Spinal cord (tissue), 9 donors: ENCODE measurements at regions not wholly inside any gene's neighbourhood (a gene's known extent, or its start where the extent isn't known, plus 50 kb on each side); places are given as distances from the start of the nearest gene placed in this dataset.
"Not testable (repeated sequence)": the region's sequence is repeated elsewhere in the genome, so short reads cannot be mapped to it uniquely, and the experiment has no call there.

Source experiments
- DNase-seq, 6 donors: peaks; one replicate each; pipeline versions ENCODE4 v3.0.0 to v3.0.0-alpha.2; 2013 to 2015; ENCODE audit warnings: low spot score in 6 of 6, low read depth in 4 of 6
- H3K27ac ChIP-seq: one replicate; pipeline ENCODE4 v1.5.1; 2013; ENCODE audit warnings: low read depth, low read length, control low read depth
- H3K27me3 ChIP-seq: one replicate; pipeline ENCODE4 v1.6.1; 2013; ENCODE audit warnings: low read length; ENCODE audit not compliant: control insufficient read depth, insufficient read depth
- H3K36me3 ChIP-seq: one replicate; pipeline ENCODE4 v1.6.1; 2013; ENCODE audit warnings: low read length; ENCODE audit not compliant: control insufficient read depth, insufficient read depth
- H3K4me1 ChIP-seq: one replicate; pipeline ENCODE4 v1.6.1; 2013; ENCODE audit warnings: low read length; ENCODE audit not compliant: control insufficient read depth, insufficient read depth
- H3K4me3 ChIP-seq: one replicate; pipeline ENCODE4 v1.5.1; 2013; ENCODE audit warnings: low read depth, low read length, control low read depth
- H3K9me3 ChIP-seq: one replicate; pipeline ENCODE4 v1.6.1; 2013; ENCODE audit warnings: low read length; ENCODE audit not compliant: control insufficient read depth, insufficient read depth
- WGBS: methylation state at CpG from one replicate; pipeline ENCODE4 v1.1.5; 2013; ENCODE audit warnings: missing lambda C conversion rate; ENCODE audit not compliant: insufficient coverage; 5-methylcytosine and 5-hydroxymethylcytosine counted together
- donor health status: healthy.

- Histone ChIP-seq H3K9me3 (no peaks in the 10 kb centered on the region), H3K36me3 (no peaks in the 10 kb centered on the region), H3K4me1 (no peaks in the 10 kb centered on the region), H3K4me3 (no peak overlapping the region), H3K27ac (no peak overlapping the region), H3K27me3 (no peaks in the 10 kb centered on the region)
- no CpG with 5 or more reads among the region's 3 CpGs for WGBS
- DNase-seq, result no peak
These were observed 364.9 kb downstream of the FAT3 start for GRCh38 chr11:92589512-92589911.

- WGBS, result no CpG with 5 or more reads among the region's 2 CpGs
These were observed 366.9 kb downstream of the FAT3 start for GRCh38 chr11:92591521-92591920.

GRCh38 chr11:92594251-92594650, 369.6 kb downstream of the FAT3 start:
- DNase-seq, result no peak
- Histone ChIP-seq H3K27me3 (no peaks in the 10 kb centered on the region), H3K9me3 (no peaks in the 10 kb centered on the region), H3K4me3 (no peak overlapping the region), H3K4me1 (no peaks in the 10 kb centered on the region), H3K27ac (no peak overlapping the region), H3K36me3 (no peaks in the 10 kb centered on the region)

More at GRCh38 chr11:92591521-92591920, 366.9 kb downstream of the FAT3 start:
- Histone ChIP-seq H3K4me3 (no peak overlapping the region), H3K9me3 (no peaks in the 10 kb centered on the region), H3K4me1 (no peaks in the 10 kb centered on the region), H3K27ac (no peak overlapping the region), H3K36me3 (no peaks in the 10 kb centered on the region), H3K27me3 (no peaks in the 10 kb centered on the region)
- DNase-seq, result no peak

- no peaks in the 10 kb centered on the region for H3K27me3 ChIP-seq
- no peaks in the 10 kb centered on the region for H3K9me3 ChIP-seq
- H3K36me3 ChIP-seq, result no peaks in the 10 kb centered on the region
- DNase-seq, result peak in 2 of 6 donors; percentile 49 to 59
- no CpG with 5 or more reads among the region's 1 CpG for whole genome bisulfite sequencing
- H3K4me3 ChIP-seq, result no peak overlapping the region
- no peaks in the 10 kb centered on the region for H3K4me1 ChIP-seq
- no peak overlapping the region for H3K27ac ChIP-seq
These were observed 370.4 kb downstream of the FAT3 start for GRCh38 chr11:92595052-92595451.

GRCh38 chr11:92596596-92597317, 372.1 kb downstream of the FAT3 start:
- Histone ChIP-seq H3K4me3 (no peak overlapping the region), H3K4me1 (no peaks in the 10 kb centered on the region), H3K27me3 (no peaks in the 10 kb centered on the region), H3K36me3 (no peaks in the 10 kb centered on the region), H3K27ac (no peak overlapping the region), H3K9me3 (no peaks in the 10 kb centered on the region)
- 100% methylated on average over 1 of the region's 1 CpG for WGBS
- DNase-seq, result no peak

GRCh38 chr11:92601048-92601447, 368.4 kb upstream of the MTNR1B start:
- Histone ChIP-seq H3K36me3 (no peaks in the 10 kb centered on the region), H3K9me3 (no peaks in the 10 kb centered on the region), H3K27me3 (no peaks in the 10 kb centered on the region), H3K27ac (no peak overlapping the region), H3K4me1 (no peaks in the 10 kb centered on the region), H3K4me3 (no peak overlapping the region)
- DNase-seq, result no peak
- WGBS, result 100% methylated on average over 3 of the region's 4 CpGs

- 72% methylated on average over 2 of the region's 2 CpGs for WGBS
- no peak overlapping the region for H3K27ac ChIP-seq
These were observed 363.8 kb upstream of the MTNR1B start for GRCh38 chr11:92605667-92606066.

GRCh38 chr11:92607969-92608722, 361.3 kb upstream of the MTNR1B start:
- Histone ChIP-seq H3K9me3 (no peaks in the 10 kb centered on the region), H3K27me3 (no peaks in the 10 kb centered on the region), H3K4me1 (no peaks in the 10 kb centered on the region), H3K4me3 (no peak overlapping the region), H3K36me3 (no peaks in the 10 kb centered on the region), H3K27ac (no peak overlapping the region)
- DNase-seq, result no peak
- no CpG with 5 or more reads among the region's 4 CpGs for WGBS

More at GRCh38 chr11:92605667-92606066, 363.8 kb upstream of the MTNR1B start:
- H3K4me3 ChIP-seq, result no peak overlapping the region
- H3K27me3 ChIP-seq, result no peaks in the 10 kb centered on the region
- no peaks in the 10 kb centered on the region for H3K36me3 ChIP-seq
- no peaks in the 10 kb centered on the region for H3K9me3 ChIP-seq
- DNase-seq, result peak in 2 of 6 donors; percentile 16
- H3K4me1 ChIP-seq, result no peaks in the 10 kb centered on the region

GRCh38 chr11:92611157-92611556, 358.3 kb upstream of the MTNR1B start:
- Histone ChIP-seq H3K4me1 (no peaks in the 10 kb centered on the region), H3K9me3 (no peaks in the 10 kb centered on the region), H3K36me3 (no peaks in the 10 kb centered on the region), H3K27ac (no peak overlapping the region), H3K4me3 (no peak overlapping the region), H3K27me3 (no peaks in the 10 kb centered on the region)
- DNase-seq, result no peak
- WGBS, result 100% methylated on average over 4 of the region's 4 CpGs

GRCh38 chr11:92618020-92618419, 351.4 kb upstream of the MTNR1B start:
- H3K4me3 ChIP-seq, H3K9me3 ChIP-seq, DNase-seq, H3K27ac ChIP-seq, H3K36me3 ChIP-seq, H3K4me1 ChIP-seq, H3K27me3 ChIP-seq: not testable (repeated sequence)
- WGBS, result 100% methylated on average over 8 of the region's 10 CpGs
